DND-41 (cell line): ENCODE measurements at regions not wholly inside any gene's neighbourhood (a gene's known extent, or its start where the extent isn't known, plus 50 kb on each side); places are given as distances from the start of the nearest gene placed in this dataset.

Experiments
- CTCF ChIP-seq: IDR thresholded peaks from 2 replicates; pipeline ENCODE4 v1.5.1; 2012; ENCODE audit warnings: borderline replicate concordance, low read length, moderate library complexity, mild to moderate bottlenecking; ENCODE audit not compliant: poor library complexity, severe bottlenecking; ENCODE audit errors: extremely low read depth
- EZH2 ChIP-seq: IDR thresholded peaks from 3 replicates; pipeline ENCODE4 v1.6.1; 2012; ENCODE audit warnings: borderline replicate concordance, low read depth, mild to moderate bottlenecking, moderate library complexity, low read length, inconsistent platforms; ENCODE audit not compliant: severe bottlenecking

GRCh38 chr11:16406226-16406625 is 49.9 kb upstream of the SOX6 start:
- no peak for TF ChIP-seq CTCF
- no peak for TF ChIP-seq EZH2
